ENCODE measurements at regions not wholly inside any gene's neighbourhood (a gene's known extent, or its start where the extent isn't known, plus 50 kb on each side); places are given as distances from the start of the nearest gene placed in this dataset.
"Not testable (repeated sequence)": the region's sequence is repeated elsewhere in the genome, so short reads cannot be mapped to it uniquely, and the experiment has no call there.

- no peak for DNase-seq (ENCODE audit: low spot score)
Measured at GRCh38 chr2:91839904-91840868, 3031.0 kb upstream of the TEKT4 start.

DNA sequence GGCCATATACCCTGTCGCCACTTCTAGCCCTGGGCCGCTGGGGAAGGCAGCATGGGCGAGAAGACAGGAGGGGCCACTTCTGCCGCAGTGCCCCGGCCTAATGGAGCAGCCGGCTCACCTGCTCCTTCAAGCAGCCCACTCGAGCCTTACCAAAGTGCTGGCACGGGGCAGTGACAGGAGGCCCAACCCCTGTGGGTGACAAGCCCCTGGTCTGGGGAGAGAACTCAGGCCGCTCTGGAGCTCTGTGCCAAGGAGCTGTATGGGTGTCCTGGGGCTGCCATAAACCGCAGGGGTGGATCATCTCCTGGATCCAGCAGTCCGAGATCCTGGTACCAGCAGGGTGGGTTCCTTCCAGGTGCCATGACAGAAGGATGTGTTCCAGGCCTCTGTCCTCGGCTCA lies 3029.0 kb upstream of the TEKT4 start:
- not testable (repeated sequence) for DNase-seq (ENCODE audit: low spot score)

GRCh38 chr2:91842913-91843312 lies 3028.3 kb upstream of the TEKT4 start:
- not testable (repeated sequence) for DNase-seq (ENCODE audit: low spot score)

GRCh38 chr2:91843723-91844450 lies 3027.3 kb upstream of the TEKT4 start:
- not testable (repeated sequence) for DNase-seq (ENCODE audit: low spot score)

DNA sequence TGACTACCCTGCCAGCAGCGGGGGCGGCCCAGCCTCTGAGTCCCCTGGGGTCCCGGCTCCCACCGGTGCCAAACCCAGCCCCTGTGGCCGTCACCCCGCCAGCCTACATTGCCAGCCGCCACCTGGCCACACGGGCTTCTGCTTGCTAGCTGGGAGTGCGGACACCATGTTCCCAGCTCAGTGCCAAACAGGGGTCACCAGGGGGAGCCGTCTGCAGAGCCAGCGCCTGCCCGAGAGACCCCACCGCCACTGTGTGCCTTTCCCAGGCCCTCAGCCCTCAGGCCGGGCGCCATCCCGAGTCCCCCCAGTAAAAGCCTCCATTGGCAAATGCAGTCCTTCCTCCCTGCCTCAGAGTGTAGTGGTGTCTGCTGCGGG lies 3026.8 kb upstream of the TEKT4 start:
- not testable (repeated sequence) for DNase-seq (ENCODE audit: low spot score)

GRCh38 chr2:91846388-91846787 lies 3024.8 kb upstream of the TEKT4 start:
- DNase-seq (ENCODE audit: low spot score), result not testable (repeated sequence)

DNA sequence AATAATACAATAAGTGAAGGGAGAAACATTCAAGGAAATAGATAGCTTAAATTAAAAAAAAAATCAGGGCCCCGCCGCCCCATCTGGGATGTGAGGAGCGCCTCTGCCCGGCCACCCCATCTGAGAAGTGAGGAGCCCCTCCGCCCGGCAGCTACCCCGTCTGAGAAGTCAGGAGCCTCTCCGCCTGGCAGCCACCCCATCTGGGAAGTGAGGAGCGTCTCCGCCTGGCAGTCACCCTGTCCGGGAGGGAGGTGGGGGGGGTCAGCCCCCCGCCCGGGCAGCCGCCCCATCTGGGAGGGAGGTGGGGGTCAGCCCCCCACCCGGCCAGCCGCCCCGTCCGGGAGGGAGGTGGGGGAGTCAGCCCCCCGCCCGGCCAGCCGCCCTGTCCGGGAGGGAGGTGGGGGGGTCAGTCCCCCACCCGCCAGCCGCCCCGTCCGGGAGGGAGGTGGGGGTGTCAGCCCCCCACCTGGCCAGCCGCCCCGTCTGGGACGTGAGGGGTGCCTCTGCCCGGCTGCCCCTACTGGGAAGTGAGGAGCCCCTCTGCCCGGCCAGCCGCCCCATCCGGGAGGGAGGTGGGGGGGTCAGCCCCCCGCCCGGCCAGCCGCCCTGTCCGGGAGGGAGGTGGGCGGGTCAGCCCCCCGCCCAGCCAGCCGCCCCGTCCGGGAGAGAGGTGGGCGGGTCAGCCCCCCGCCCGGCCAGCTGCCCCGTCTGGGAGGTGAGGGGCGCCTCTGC lies 3019.4 kb upstream of the TEKT4 start:
- not testable (repeated sequence) for DNase-seq (ENCODE audit: low spot score)

GRCh38 chr2:91856971-91857370 lies 3014.3 kb upstream of the TEKT4 start:
- DNase-seq (ENCODE audit: low spot score), result not testable (repeated sequence)

DNA sequence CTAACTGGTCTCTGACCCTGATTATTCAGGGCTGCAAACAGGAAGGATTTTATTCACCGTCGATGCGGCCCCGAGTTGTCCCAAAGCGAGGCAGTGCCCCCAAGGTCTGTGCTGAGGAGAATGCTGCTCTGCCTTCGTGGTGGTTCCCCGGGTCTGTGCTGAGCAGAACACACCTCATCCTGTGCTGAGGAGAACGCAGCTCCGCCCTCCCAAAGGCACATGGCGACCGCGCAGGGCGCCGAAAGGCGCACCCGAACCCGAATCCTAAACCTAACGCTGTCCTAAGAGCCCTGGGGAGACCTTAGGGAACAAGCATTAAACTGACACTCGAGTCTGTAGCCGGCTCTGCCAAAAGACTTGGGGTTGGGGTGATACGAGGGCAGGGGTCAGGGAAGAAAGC lies 3013.5 kb upstream of the TEKT4 start:
- not testable (repeated sequence) for DNase-seq (ENCODE audit: low spot score)

- not testable (repeated sequence) for DNase-seq (ENCODE audit: low spot score)
Measured at GRCh38 chr2:91871716-91872115, 2999.5 kb upstream of the TEKT4 start.

GRCh38 chr2:91873416-91873815 lies 2997.8 kb upstream of the TEKT4 start:
- DNase-seq (ENCODE audit: low spot score), result not testable (repeated sequence)

- not testable (repeated sequence) for DNase-seq (ENCODE audit: low spot score)
Measured at GRCh38 chr2:91877658-91878210, 2993.5 kb upstream of the TEKT4 start.

GRCh38 chr2:91895091-91895490 lies 2976.1 kb upstream of the TEKT4 start:
- DNase-seq (ENCODE audit: low spot score), result not testable (repeated sequence)

DNA sequence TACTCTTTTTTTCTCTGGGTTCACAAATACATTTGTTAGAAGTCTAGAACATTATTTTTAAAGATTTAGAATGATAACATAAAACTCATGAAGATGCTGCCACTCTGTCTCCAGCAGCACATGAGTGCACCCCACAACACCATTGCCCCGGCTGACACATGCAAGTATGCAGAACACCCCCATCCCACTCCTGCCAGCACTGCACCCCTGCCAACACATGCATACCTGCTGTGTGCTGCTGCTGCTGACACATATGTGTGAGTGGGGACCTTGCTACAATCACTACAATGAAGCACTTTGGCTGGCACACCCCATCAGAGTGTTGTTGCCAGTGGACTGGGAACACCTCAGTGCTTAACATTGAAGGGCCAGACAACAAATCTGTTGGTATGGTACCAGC lies 2953.6 kb upstream of the TEKT4 start:
- DNase-seq (ENCODE audit: low spot score), result not testable (repeated sequence)

Measured in COLO829 (cell line).